HG03469 (cell line): ENCODE measurements at regions not wholly inside any gene's neighbourhood (a gene's known extent, or its start where the extent isn't known, plus 50 kb on each side); places are given as distances from the start of the nearest gene placed in this dataset.
"Not testable (repeated sequence)": the region's sequence is repeated elsewhere in the genome, so short reads cannot be mapped to it uniquely, and the experiment has no call there.

Source experiments
- ATAC-seq: cut with Tn5 transposase; IDR thresholded peaks from one replicate; pipeline ENCODE4 v1.9.1; 2021; ENCODE audit warnings: mild to moderate bottlenecking, moderate library complexity, moderate number of reproducible peaks; ENCODE audit not compliant: unreplicated experiment

DNA sequence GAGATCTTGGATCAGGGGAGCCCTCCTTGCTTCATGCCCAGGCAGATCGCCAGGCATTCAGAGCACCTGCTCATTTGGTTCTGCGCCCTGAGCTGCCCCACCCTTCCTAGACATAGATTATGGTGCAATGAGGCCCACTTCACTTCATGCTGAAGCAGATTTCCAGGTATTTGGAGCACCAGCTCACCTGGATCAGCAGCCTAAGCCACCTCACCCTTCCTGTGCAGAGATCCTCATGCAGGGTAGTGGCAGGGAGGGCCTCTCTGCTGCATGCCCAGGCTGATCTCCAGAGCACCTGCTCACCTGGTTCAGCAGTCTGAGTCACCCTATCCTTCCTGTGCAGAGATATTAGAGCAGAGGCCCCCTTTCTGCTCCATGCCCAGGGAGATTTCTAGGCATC lies 1966.1 kb downstream of the PCDH9 start:
- ATAC-seq = no peak

DNA sequence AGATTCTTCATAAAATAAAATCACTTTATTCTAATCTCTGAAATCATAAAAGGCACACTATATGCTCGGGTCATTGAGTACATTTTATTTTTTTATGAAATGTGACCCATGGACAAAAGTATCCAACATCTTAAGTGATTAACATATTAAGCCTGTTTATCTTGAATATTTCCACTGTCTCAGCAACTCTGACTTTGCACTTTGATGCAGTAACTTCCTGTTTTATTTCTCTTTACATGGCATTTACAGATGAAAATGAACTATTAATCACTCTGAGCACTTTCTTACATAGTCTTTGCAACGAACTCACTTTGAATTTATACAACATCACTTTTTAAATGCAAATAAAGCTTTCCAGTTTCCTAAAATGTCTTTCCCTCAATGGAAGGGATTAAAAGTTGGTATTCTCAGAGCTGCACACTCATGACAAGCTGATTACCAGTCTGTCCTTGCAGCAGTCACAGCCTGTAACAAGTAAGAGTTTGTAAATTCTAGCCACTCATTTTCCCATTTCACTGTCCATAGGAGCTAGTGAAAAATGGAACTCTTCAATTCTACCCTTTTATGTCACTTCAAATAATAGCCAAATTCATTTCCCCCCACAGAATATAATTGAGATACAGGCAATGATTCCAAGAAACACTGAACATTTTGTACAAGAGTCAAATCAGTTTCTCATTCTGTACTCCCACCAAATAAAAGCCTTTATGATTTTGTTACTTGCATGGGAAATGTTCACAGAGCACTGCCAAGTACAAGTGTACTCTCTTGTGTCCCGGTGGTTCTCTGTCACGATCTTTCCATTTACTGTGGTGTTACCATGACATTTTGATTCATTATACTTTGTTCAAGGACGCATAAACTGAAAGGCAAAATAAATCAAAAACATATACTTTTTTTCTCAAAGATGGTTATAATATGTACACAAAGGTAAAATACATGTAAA lies 1968.9 kb downstream of the PCDH9 start:
- ATAC-seq = no peak

DNA sequence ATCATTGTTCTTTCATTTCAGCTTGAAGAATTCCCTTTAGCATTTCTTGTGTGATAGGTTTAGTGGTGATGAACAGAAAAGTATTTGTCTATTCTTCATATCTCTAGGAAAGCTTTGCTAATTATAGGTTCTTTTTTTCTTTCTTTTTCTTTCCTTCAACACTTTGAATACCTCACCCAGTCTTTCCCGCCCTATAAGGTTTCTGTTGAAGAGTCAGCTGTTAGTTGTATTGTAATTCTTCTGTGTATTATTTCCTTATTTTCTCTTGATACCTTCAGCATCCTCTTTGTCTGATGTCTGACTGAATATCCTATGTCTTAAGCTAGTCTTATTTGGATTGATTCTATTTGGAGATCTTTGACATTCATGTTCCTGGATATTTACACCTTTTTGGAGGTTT lies 1989.4 kb downstream of the PCDH9 start:
- ATAC-seq = no peak

DNA sequence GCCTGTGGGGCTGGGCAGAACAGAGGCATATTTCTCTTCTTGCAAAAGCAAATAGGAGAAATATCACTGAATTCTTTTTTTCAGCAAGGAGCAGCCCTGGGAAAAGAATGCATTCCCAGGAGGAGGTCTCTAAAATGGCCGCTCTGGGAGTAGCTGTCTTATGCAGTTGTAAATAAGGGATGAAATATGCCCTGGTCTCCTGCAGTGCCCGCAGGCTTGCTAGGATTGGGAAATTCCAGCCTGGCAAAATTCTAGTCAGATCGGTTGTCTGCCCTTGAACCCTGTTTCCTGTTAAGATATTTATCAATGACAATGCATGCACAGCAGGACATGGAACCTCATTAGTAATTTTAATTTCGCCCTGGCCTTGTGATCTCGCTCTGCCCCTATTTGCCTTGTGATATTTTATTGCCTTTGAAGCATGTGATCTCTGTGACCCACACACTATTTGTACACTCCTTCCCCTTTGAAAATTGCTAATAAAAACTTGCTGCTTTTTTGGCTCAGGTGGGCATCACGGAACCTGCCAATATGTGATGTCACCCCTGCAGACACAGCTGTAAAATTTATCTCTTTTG lies 1993.2 kb downstream of the PCDH9 start:
- no peak for ATAC-seq

DNA sequence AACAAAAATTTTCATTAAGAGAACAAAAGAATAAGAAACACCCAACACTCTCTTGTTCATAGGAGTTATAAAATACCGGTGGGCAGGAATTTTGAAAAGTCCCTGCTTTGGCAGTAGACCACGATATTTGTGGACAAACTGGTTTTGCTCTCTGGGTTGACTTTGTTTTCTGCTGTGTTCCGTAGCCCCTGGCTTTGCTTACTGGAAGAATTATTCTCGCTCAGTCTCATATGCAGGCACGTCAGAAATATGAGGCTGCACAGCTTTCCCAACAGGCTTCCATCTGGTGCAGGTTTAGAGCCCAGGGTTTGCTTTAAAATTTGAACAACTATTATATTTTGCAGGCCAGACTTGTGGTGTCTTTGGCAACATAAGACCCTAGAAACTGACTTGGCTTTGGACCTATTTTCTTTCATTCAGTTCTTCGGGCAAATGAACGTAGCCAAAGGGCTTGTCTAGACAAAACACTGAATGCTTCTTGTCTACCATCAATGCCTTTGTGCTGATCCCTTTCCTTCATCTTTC lies 2012.6 kb downstream of the PCDH9 start:
- ATAC-seq = no peak

DNA sequence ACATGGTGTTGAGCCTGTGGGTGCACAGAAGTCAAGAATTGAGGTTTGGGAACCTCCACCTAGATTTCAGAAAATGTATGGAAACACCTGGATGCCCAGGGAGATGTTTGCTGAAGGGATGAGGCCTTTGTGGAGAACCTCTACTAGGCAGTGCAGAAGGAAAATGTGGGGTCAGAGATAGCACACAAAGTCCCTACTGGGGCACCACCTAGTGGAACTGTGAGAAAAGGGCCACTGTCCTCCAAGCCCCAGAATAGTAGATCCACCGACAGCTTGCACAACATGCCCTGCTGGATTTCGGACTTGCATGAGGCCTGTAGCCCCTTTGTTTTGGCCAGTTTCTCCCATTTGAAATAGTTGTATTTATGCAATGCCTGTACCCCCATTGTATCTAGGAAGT lies 2027.3 kb downstream of the PCDH9 start:
- not testable (repeated sequence) for ATAC-seq

DNA sequence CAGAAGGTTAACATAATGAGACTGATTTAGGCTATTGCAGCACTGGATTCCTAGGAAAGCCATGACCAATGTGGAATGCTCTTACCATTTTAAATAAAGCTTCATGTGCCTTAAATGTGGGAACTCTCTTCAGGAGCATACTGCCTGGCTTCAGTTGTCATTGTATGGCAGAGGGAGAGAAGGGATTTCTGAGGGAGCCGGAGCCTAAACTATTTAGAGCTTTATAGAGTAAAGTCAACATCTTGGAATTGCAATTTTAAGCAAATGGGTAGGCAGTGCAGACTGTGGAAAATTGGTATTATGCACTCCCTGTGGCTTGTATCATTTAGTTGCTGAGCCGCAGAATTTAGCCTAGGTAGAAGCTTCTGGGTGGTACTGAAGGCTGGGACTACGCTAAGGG lies 2041.4 kb downstream of the PCDH9 start:
- no peak for ATAC-seq

DNA sequence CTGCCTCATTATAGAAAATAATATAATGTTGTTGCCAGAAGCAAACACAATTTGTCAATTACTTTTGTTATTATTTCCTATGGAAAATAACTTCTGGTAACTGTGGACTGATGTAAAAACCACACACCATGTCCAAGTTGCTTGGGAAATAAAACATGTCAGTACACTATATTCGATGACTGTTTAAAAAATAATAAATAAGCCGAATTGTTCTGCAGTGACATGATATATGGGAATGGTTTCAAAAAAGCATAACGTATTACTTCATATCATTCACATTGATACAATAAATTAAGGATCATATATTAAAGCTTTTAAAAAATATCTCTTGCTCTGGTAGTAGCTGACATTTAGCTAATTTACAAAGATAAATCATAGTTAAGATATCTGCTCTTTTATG lies 2062.1 kb downstream of the PCDH9 start:
- ATAC-seq = no peak

DNA sequence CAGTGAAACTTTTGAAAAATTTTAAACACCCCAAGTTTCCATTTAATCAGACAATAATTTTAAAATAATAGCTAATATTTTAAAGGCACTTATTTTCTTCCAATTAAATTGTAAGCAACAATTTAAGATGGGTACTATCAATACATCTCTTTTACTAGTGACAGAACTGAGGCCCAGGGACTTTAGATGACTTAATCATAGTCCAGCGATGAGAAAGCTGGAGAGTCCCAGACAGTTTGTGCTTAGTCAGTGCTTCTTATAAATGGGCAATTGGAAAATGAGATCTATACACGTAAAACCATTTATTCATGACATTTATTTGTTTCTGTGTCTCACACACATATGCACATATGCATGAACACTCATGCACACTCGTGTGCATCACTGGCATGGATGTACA lies 2063.5 kb downstream of the PCDH9 start:
- no peak for ATAC-seq

DNA sequence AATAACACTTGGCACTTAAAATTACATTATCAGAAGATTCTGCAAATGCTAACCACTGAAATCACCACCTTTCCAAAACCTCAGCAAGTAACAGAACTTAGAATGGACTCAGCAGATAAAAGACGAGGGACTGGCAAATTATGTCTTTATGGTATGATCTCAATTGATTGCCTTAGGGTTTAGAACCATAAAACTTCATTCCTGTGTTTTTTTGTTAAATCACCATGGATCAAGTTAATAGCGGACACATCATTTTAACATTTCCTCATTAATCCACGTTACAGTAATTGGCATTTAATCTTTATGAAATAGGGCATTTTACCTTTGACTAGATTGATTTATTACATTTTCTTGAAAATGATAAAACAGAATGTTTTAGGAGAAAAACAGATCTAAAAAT lies 2070.3 kb downstream of the PCDH9 start:
- ATAC-seq = no peak

DNA sequence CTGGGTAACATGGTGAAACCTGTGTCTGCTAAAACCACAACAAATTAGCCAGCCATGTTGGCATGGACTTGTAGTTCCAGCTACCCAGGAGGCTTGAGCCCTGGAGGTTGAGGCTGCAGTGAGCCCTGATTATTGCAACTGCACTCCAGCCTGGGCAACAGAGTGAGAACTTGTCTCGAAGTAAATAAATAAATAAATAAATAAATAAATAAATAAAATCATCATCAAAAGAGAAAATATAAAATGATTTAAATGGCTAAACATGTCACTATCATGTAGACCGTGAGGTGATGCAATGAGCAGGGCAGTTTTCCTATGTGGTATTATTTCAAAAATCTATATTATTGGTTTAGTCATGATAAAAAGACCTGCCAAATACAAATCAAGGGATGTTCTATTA lies 2074.3 kb downstream of the PCDH9 start:
- ATAC-seq = no peak

DNA sequence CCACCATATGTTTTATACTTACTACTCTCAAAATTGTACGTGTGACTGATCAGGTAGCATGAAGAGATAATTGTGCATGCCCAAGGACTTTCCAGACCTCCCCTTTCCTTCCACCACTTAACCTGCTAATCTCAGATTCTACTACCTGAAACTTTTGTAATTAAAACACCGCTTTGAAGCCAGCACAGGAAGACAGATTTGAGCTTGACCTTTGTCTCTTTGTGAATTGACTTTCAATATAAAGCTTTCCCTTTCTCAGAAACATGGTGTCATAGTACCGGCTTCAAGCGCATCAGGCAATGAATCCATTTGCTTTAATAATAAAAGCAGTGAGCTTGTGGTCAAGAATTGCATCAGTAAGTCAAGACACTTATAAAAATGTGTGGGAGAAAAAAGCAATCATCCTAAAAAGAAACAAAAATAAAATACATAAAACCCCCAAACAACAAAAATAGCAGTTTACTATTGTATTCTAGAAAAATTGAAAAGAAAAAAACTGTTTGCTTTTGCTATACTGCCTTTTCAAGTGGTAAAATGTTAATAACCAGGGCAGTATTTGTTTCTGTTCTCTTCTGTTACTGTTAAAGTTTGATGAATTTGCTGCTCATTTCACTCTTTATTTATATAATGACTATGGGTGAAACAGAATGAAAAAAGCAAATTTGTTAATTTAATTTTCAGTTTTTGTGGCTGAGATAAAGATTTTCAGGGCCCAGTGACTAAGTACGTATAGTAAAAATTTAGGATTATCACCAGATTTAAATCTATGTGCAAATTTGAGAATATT lies 2075.3 kb downstream of the PCDH9 start:
- ATAC-seq = no peak

DNA sequence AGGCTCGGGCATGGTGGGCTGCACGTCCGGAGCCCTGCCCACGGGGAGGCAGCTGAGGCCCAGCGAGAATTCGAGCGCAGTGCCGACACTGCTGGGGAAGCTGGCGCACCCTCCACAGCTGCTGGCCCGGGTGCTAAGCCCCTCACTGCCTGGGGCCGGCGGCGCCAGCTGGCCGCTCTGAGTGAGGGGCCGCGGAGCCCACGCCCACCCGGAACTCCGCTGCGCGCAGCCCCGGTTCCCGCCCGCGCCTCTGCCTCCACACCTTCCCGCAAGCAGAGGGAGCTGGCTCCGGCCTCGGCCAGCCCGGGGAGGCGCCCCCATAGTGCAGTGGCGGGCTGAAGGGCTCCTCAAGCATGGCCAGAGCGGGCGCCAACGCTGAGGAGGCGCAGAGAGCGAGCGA lies 2080.4 kb downstream of the PCDH9 start:
- ATAC-seq = no peak

DNA sequence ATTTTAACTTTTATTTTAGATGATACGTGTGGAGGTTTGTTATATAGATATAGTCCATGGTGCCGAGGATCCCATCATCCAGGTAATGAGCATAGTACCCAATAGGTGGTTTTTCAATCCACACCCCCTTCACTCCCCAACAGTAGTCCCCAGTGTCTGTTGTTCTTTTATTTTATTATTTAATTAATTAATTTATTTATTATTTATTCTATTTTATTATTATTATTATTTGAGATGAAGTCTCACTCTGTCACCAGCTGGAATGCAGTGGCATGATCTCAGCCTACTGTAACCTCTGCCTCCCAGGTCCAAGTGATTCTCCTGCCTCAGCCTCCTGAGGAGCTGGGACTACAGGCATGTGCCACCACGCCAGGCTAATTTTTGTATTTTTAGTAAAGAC lies 2086.2 kb downstream of the PCDH9 start:
- ATAC-seq = no peak

DNA sequence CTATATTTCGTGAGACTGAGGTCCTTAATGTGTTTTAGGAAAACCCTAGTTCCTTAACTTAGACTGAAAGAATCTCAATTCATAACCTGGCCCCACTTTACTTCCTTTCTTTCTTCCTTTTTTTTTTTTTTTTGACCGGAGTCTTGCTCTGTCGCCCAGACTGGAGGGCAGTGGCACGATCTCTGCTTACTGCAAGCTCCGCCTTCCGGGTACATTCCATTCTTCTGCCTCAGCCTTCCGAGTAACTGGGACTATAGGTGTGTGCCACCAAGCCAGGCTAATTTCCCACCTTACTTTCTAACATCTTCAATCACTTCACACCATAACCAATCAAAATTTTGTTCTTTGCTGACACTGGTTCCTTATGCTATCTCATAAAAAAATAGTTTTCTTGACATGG lies 2097.0 kb downstream of the PCDH9 start:
- no peak for ATAC-seq

DNA sequence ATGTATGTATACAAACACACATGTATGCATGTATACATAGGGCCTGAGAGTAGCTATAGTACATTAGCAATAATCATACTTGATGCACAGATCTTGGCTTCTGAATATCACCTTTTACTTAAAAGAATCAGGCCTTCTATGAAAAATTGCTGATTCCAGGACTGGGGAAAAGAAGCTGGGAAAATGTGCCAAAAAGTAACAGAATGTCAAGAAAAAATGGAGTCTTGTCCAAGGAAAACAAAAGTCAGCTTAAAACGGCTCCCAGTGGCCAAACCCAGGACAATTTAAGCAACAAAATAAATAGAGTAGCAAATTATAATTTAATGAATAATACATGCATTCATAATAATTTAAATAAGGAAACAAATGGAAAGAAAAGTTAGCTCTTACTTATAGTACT lies 2104.9 kb downstream of the PCDH9 start:
- ATAC-seq = no peak

DNA sequence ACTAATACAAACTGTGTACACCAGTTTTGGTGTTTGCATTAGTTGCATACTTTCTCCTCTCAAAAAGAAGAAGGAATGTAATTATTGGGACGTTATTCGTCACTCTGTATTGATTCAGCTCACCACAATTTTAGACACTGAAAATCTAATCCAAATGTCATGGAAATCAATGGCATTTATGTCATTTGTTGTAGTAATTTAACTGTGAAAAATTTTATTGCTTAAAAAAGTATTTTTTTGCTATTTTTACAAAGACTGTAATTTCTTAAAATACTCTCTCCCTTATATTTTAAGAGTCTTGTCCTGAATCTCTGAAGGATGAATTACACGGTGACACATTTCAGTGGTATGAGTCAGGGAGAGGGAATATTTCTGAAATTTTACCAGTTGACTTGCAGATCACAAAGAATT lies 2117.6 kb downstream of the PCDH9 start:
- ATAC-seq = no peak

DNA sequence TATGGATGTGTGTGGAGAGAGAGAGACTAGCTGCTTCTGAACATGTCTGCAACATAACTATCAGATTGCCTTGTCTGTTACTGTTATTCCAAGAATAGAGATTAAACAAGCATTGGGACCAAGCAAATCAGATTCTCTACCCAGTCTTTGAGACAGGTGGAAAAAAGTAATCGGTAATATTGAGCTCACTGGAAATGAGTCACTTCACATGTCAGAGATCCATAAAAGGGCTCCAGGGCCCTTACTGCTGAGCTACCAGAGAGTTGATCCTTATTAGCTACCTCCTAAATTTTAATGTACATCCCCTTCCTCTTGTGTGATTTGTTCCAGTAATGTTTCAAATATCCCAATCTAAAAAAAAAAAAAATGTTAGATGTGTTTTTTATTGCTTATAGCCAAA lies 2118.0 kb downstream of the PCDH9 start:
- ATAC-seq = no peak

DNA sequence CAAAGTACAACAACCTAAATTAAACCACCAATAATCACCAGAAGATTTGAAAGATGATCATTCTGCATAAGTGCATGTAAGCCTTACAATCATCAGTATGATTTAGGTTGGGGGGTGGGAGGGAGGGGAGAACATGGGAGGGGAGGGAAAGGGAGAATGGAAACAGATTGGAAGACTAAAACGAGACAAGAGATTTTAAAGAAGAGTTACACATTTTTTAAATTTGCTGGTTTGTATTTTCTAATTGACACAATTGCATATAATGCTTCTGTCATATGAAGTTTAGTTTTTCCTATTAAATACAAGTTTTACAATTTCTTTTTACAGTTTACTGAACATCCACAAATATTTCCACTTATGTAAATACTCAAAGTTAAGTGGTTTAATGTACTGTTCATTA lies 2118.9 kb downstream of the PCDH9 start:
- ATAC-seq = no peak

DNA sequence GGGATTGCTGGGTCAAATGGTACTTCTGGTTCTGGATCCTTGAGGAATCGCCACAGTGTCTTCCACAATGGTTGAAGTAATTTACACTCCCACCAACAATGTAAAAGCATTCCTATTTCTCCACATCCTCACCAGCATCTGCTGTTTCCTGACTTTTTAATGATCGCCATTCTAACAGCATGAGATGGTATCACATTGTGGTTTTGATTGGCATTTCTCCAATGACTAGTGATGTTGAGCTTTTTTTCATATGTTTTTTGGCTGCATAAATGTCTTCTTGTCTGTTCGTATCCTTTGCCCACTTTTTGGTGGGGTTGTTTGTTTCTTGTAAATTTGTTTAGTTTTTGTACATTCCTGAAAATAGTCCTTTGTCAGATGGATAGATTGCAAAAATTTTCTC lies 2125.7 kb downstream of the PCDH9 start:
- ATAC-seq = not testable (repeated sequence)

DNA sequence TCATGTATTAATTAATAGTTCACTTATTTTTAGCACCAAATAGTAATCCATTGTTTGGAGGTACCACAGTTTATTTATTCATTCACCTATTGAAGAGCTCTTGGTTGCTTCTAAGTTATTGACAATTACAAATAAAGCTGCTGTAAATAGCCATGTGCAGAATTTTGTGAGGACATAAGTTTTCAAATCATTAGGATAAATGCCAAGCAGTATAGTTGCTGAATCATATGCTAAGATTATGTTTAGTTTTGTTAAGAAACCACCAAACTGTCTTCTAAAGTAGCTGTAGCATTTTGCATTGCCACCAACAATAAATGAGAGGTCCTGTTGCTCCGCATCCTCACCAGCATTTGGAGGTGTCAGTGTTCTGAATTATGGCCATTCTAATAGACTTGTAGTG lies 2126.8 kb downstream of the PCDH9 start:
- no peak for ATAC-seq
